ENCODE measurements at regions not wholly inside any gene's neighbourhood (a gene's known extent, or its start where the extent isn't known, plus 50 kb on each side); places are given as distances from the start of the nearest gene placed in this dataset.
A peak's percentile ranks its signal among the peaks of the same experiment; 100 is the strongest.

DNA sequence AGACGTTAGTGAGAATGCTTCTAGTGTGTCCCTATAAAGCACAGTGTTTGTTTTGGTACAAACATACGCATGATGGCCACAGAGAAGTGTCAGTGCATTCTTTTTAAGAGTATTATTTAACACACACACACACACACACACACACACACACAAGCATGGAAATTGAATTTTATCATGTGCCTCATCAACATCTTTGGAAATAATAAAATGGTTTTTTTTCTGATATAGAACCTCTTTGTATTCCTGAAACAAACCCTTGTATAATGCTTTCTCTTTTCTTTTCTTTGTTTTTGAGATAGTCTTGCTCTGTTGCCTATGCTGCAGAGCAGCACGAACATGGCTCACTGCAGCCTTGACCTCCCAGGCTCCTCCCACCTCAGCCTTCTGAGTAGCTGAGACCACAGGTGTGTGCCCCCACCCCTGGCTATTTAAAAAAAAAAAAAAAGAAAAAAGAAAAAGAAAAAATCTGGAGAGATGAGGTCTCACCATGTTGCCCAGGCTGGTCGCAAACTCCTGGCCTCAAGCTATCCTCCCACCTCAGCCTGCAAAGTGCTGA is 116.2 kb upstream of the SYNDIG1 start:
- in situ Hi-C loops (cut with HindIII; ENCODE audit: low sequenced_read_pairs) = no loop called here
- DNase-seq (ENCODE audit: low read depth, low spot score) = no peak
- TF ChIP-seq, protein P1, sequence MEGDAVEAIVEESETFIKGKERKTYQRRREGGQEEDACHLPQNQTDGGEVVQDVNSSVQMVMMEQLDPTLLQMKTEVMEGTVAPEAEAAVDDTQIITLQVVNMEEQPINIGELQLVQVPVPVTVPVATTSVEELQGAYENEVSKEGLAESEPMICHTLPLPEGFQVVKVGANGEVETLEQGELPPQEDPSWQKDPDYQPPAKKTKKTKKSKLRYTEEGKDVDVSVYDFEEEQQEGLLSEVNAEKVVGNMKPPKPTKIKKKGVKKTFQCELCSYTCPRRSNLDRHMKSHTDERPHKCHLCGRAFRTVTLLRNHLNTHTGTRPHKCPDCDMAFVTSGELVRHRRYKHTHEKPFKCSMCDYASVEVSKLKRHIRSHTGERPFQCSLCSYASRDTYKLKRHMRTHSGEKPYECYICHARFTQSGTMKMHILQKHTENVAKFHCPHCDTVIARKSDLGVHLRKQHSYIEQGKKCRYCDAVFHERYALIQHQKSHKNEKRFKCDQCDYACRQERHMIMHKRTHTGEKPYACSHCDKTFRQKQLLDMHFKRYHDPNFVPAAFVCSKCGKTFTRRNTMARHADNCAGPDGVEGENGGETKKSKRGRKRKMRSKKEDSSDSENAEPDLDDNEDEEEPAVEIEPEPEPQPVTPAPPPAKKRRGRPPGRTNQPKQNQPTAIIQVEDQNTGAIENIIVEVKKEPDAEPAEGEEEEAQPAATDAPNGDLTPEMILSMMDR (IDR thresholded peaks at IDR 0.05; ENCODE audit: low read depth, low read length) = no peak
- H3K4me3 ChIP-seq (ENCODE audit: low read depth, low read length) = no peak overlapping the region

DNA sequence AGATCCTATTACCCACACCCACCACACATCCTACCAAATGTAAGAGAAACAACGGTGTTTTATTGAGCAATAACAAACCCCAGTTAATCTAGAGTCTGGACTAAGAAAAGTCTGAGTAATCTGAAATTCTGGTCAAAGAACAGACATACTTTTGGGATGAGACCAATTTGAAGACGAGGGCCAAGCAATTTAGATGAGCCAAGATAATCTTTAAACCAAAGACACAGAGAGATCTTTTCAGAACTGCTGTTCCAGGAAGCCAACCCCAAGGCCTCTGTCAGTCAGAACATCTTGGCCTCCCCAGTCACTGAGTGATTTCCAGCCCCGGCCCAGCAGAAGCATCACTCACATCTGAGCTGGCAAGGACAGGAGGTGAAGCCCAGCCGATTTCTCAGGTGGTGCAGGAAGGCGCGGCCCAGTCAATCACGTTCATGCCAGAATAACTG is 118.5 kb upstream of the SYNDIG1 start:
- in situ Hi-C loops (cut with HindIII; ENCODE audit: low sequenced_read_pairs) = no loop called here
- peak; percentile 8 for DNase-seq (ENCODE audit: low read depth, low spot score)

GRCh38 chr20:24341781-24342180 is 127.6 kb upstream of the SYNDIG1 start:
- in situ Hi-C loops (cut with HindIII; ENCODE audit: low sequenced_read_pairs) = no loop called here
- TF ChIP-seq, protein P1 (IDR thresholded peaks at IDR 0.05; ENCODE audit: low read depth, low read length) = no peak
- H3K4me3 ChIP-seq (ENCODE audit: low read depth, low read length) = no peak overlapping the region
- no peak for DNase-seq (ENCODE audit: low read depth, low spot score)

More for the DNA sequence above, 118.5 kb upstream of the SYNDIG1 start:
- TF ChIP-seq, protein P1 (IDR thresholded peaks at IDR 0.05; ENCODE audit: low read depth, low read length) = no peak
- no peak overlapping the region for H3K4me3 ChIP-seq (ENCODE audit: low read depth, low read length)

GRCh38 chr20:24340933-24341332 is 128.5 kb upstream of the SYNDIG1 start:
- no peak overlapping the region for H3K4me3 ChIP-seq (ENCODE audit: low read depth, low read length)
- TF ChIP-seq, protein P1 (IDR thresholded peaks at IDR 0.05; ENCODE audit: low read depth, low read length) = no peak
- in situ Hi-C loops (cut with HindIII; ENCODE audit: low sequenced_read_pairs) = no loop called here
- DNase-seq (ENCODE audit: low read depth, low spot score) = no peak

DNA sequence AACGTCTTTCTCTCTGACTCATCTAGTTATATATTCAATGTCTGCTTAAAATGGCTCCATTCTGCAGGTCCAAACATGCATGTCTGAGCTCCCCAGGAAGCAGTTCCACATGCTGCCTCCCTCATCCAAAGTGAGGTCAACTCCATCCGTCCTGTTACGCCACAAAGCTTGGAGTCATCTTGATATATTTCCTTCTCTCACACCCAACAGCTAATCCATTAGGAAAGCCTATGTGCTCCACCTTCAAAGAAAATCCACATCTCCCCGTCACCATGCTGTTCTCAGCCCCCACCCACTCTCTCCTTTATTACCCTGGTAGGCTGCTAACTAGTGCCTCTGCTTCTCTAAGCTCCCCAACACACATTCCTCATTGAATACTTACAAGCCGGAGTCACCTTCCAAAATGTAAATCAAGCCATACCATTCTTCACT is 130.2 kb upstream of the SYNDIG1 start:
- in situ Hi-C loops (cut with HindIII; ENCODE audit: low sequenced_read_pairs) = no loop called here
- no peak overlapping the region for H3K4me3 ChIP-seq (ENCODE audit: low read depth, low read length)
- TF ChIP-seq, protein P1 (IDR thresholded peaks at IDR 0.05; ENCODE audit: low read depth, low read length) = no peak
- DNase-seq (ENCODE audit: low read depth, low spot score) = peak; percentile 11

GRCh38 chr20:24337551-24337950 is 131.9 kb upstream of the SYNDIG1 start:
- in situ Hi-C loops (cut with HindIII; ENCODE audit: low sequenced_read_pairs) = no loop called here
- no peak overlapping the region for H3K4me3 ChIP-seq (ENCODE audit: low read depth, low read length)
- DNase-seq (ENCODE audit: low read depth, low spot score) = no peak
- TF ChIP-seq, protein P1 (IDR thresholded peaks at IDR 0.05; ENCODE audit: low read depth, low read length) = no peak
